HG03103 (cell line): ENCODE measurements at regions not wholly inside any gene's neighbourhood (a gene's known extent, or its start where the extent isn't known, plus 50 kb on each side); places are given as distances from the start of the nearest gene placed in this dataset.
A peak's percentile ranks its signal among the peaks of the same experiment; 100 is the strongest.

Experiments used
- ATAC-seq: cut with Tn5 transposase; IDR thresholded peaks from one replicate; pipeline ENCODE4 v1.9.1; 2021; ENCODE audit warnings: low read depth; ENCODE audit not compliant: unreplicated experiment

GRCh38 chr4:176002007-176002613 is 63.5 kb upstream of the WDR17 start:
- ATAC-seq = peak; percentile 81

GRCh38 chr4:176005766-176006165 is 59.9 kb upstream of the WDR17 start:
- ATAC-seq = no peak

- no peak for ATAC-seq
These were observed 56.4 kb upstream of the WDR17 start for GRCh38 chr4:176009254-176009653.

- no peak for ATAC-seq
These were observed 54.1 kb upstream of the WDR17 start for GRCh38 chr4:176011529-176011928.

- peak; percentile 88 for ATAC-seq
These were observed 52.0 kb upstream of the WDR17 start for GRCh38 chr4:176013476-176014247.

GRCh38 chr4:176014583-176015108 is 51.0 kb upstream of the WDR17 start:
- ATAC-seq = no peak
